Stimulated activated naive CD8-positive, alpha-beta T cell treated with anti-CD3 and anti-CD28 coated beads, Interleukin-15, Interleukin-2, amounts not matched to agents 100 ng/mL and 50 ng/mL, for 24 hours (primary cell): ENCODE measurements at regions not wholly inside any gene's neighbourhood (a gene's known extent, or its start where the extent isn't known, plus 50 kb on each side); places are given as distances from the start of the nearest gene placed in this dataset.

ENCODE experiments used
- H3K27ac Mint-ChIP-seq: one replicate; pipeline ENCODE4 v1.8.0; 2021; ENCODE audit warnings: mild to moderate bottlenecking, mixed read lengths
- H3K27me3 Mint-ChIP-seq: one replicate; pipeline ENCODE4 v1.8.0; 2021; ENCODE audit warnings: mixed read lengths
- H3K36me3 Mint-ChIP-seq: one replicate; pipeline ENCODE4 v1.8.0; 2021; ENCODE audit warnings: low read depth, mixed read lengths
- H3K4me1 Mint-ChIP-seq: one replicate; pipeline ENCODE4 v1.8.0; 2021; ENCODE audit warnings: low read depth, mixed read lengths
- H3K4me3 Mint-ChIP-seq: one replicate; pipeline ENCODE4 v1.8.0; 2021; ENCODE audit warnings: mild to moderate bottlenecking, mixed read lengths
- H3K9me3 Mint-ChIP-seq: one replicate; pipeline ENCODE4 v1.8.0; 2021; ENCODE audit warnings: mixed read lengths

DNA sequence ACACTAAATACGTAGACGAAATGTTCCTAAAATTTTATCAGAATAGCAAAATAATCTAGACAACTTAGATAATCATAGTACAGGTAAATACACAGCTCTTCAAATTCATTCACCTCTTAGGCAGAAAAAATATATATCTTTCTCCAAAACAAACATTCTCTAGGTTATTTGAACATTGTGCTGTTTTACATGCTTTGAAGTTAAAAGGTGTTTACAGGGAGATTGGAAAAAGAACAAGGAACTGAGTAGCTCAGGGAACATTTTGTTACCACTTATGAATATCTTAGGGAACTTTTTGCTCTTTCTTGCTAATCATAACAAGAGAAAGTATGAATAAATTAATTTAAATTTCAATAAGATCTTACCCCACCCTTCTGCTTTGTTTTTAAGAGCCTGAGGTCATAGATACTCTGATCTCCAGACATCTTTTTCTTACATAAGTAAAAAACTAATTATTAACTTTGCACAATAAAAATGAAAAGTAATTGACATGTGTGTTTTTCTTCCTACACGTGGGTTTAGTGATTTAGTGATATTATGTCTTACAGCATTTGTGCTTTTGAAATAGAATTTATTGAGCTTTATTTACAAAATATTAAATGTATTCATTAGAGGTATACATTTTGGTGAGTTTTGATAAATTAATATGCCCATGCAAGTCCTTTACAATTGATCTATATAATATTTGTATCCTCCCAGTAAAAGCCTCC is 1141.4 kb upstream of the EYS start:
- Mint-ChIP-seq H3K36me3 (no peaks in the 10 kb centered on the region), H3K27ac (no peak overlapping the region), H3K27me3 (no peaks in the 10 kb centered on the region), H3K9me3 (peaks cover 4% of the 10 kb centered on the region), H3K4me1 (no peaks in the 10 kb centered on the region), H3K4me3 (no peak overlapping the region)

- H3K36me3 Mint-ChIP-seq, result no peaks in the 10 kb centered on the region
- H3K4me3 Mint-ChIP-seq, result no peak overlapping the region
- H3K4me1 Mint-ChIP-seq, result no peaks in the 10 kb centered on the region
- H3K9me3 Mint-ChIP-seq, result peaks cover 4% of the 10 kb centered on the region
- no peaks in the 10 kb centered on the region for H3K27me3 Mint-ChIP-seq
- H3K27ac Mint-ChIP-seq, result no peak overlapping the region
These were observed 1131.7 kb upstream of the EYS start for GRCh38 chr6:66838764-66839163.

DNA sequence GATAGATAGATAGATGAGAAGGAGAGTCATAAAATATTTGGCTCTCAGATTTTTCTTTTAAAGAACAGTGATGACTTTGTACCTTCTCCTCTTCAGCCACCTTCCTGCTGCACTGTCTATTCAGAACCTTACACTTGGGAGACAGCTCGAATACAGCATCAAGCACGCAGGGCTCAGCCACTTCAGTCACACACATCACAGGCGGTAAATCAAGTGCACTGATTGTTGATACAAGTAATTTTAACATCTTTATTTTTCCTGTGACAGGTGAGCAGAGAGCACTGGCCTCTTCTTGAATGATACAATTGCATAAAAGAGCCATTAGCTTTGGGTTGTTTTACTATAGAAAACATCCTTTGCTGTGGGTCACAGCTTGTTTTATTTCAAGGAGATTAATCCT is 1118.5 kb upstream of the EYS start:
- no peak overlapping the region for H3K4me3 Mint-ChIP-seq
- H3K27ac Mint-ChIP-seq, result no peak overlapping the region
- H3K27me3 Mint-ChIP-seq, result no peaks in the 10 kb centered on the region
- H3K4me1 Mint-ChIP-seq, result no peaks in the 10 kb centered on the region
- H3K36me3 Mint-ChIP-seq, result no peaks in the 10 kb centered on the region
- peaks cover 9% of the 10 kb centered on the region for H3K9me3 Mint-ChIP-seq

- H3K4me1 Mint-ChIP-seq, result no peaks in the 10 kb centered on the region
- no peak overlapping the region for H3K4me3 Mint-ChIP-seq
- H3K36me3 Mint-ChIP-seq, result no peaks in the 10 kb centered on the region
- H3K27me3 Mint-ChIP-seq, result no peaks in the 10 kb centered on the region
- peaks cover 11% of the 10 kb centered on the region for H3K9me3 Mint-ChIP-seq
- no peak overlapping the region for H3K27ac Mint-ChIP-seq
These were observed 1107.1 kb upstream of the EYS start for GRCh38 chr6:66814156-66814555.

GRCh38 chr6:66808771-66809170 is 1101.7 kb upstream of the EYS start:
- no peaks in the 10 kb centered on the region for H3K36me3 Mint-ChIP-seq
- H3K4me1 Mint-ChIP-seq, result no peaks in the 10 kb centered on the region
- no peak overlapping the region for H3K4me3 Mint-ChIP-seq
- H3K27me3 Mint-ChIP-seq, result no peaks in the 10 kb centered on the region
- peaks cover 7% of the 10 kb centered on the region for H3K9me3 Mint-ChIP-seq
- no peak overlapping the region for H3K27ac Mint-ChIP-seq

DNA sequence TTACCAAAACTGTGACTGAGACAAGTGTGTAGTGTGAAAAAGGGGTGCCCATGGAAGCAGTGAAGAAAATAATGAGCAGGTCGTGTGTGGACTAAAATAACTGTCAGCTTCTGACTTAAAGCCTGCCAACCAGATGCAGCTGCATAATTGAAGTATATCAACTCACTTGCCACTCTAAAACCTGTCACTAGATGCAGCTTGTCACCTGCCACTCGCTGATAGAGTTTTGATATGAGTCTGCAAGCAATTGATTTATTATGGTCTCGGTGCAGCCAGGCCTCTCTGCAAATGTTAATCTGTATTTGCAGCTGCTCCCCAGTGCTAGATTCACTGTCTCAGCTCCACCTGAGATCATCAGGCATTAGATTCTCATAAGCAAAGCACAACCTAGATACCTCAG is 1090.0 kb upstream of the EYS start:
- Mint-ChIP-seq H3K4me3 (no peak overlapping the region), H3K27ac (no peak overlapping the region), H3K36me3 (no peaks in the 10 kb centered on the region)

GRCh38 chr6:66788579-66788978 is 1081.6 kb upstream of the EYS start:
- peaks cover 11% of the 10 kb centered on the region for H3K9me3 Mint-ChIP-seq
- no peak overlapping the region for H3K4me3 Mint-ChIP-seq
- no peaks in the 10 kb centered on the region for H3K36me3 Mint-ChIP-seq
- no peaks in the 10 kb centered on the region for H3K27me3 Mint-ChIP-seq
- H3K4me1 Mint-ChIP-seq, result no peaks in the 10 kb centered on the region
- no peak overlapping the region for H3K27ac Mint-ChIP-seq

More for the DNA sequence above, 1090.0 kb upstream of the EYS start:
- H3K27me3 Mint-ChIP-seq, result no peaks in the 10 kb centered on the region
- no peaks in the 10 kb centered on the region for H3K4me1 Mint-ChIP-seq
- H3K9me3 Mint-ChIP-seq, result peaks cover 12% of the 10 kb centered on the region

- no peaks in the 10 kb centered on the region for H3K27me3 Mint-ChIP-seq
- no peak overlapping the region for H3K4me3 Mint-ChIP-seq
- no peaks in the 10 kb centered on the region for H3K4me1 Mint-ChIP-seq
- H3K36me3 Mint-ChIP-seq, result no peaks in the 10 kb centered on the region
- H3K27ac Mint-ChIP-seq, result no peak overlapping the region
- H3K9me3 Mint-ChIP-seq, result peaks cover 5% of the 10 kb centered on the region
These were observed 1065.8 kb upstream of the EYS start for GRCh38 chr6:66772800-66773199.

GRCh38 chr6:66771626-66772025 is 1064.6 kb upstream of the EYS start:
- Mint-ChIP-seq H3K27ac (no peak overlapping the region), H3K4me1 (no peaks in the 10 kb centered on the region), H3K9me3 (peaks cover 5% of the 10 kb centered on the region), H3K36me3 (no peaks in the 10 kb centered on the region), H3K4me3 (no peak overlapping the region), H3K27me3 (no peaks in the 10 kb centered on the region)

GRCh38 chr6:66751630-66752029 is 1044.6 kb upstream of the EYS start:
- Mint-ChIP-seq H3K36me3 (no peaks in the 10 kb centered on the region), H3K4me3 (no peak overlapping the region), H3K27me3 (no peaks in the 10 kb centered on the region), H3K27ac (no peak overlapping the region), H3K9me3 (peaks cover 18% of the 10 kb centered on the region), H3K4me1 (no peaks in the 10 kb centered on the region)

GRCh38 chr6:66740346-66740745 is 1033.3 kb upstream of the EYS start:
- Mint-ChIP-seq H3K9me3 (peaks cover 3% of the 10 kb centered on the region), H3K4me3 (no peak overlapping the region), H3K27me3 (no peaks in the 10 kb centered on the region), H3K27ac (no peak overlapping the region), H3K36me3 (no peaks in the 10 kb centered on the region), H3K4me1 (no peaks in the 10 kb centered on the region)

- Mint-ChIP-seq H3K36me3 (no peaks in the 10 kb centered on the region), H3K27me3 (no peaks in the 10 kb centered on the region), H3K27ac (no peak overlapping the region), H3K4me3 (no peak overlapping the region), H3K9me3 (peaks cover 6% of the 10 kb centered on the region), H3K4me1 (no peaks in the 10 kb centered on the region)
These were observed 1028.3 kb upstream of the EYS start for GRCh38 chr6:66735106-66735890.

- Mint-ChIP-seq H3K4me3 (no peak overlapping the region), H3K9me3 (peaks cover 4% of the 10 kb centered on the region), H3K36me3 (no peaks in the 10 kb centered on the region), H3K4me1 (no peaks in the 10 kb centered on the region), H3K27ac (no peak overlapping the region), H3K27me3 (no peaks in the 10 kb centered on the region)
These were observed 1024.3 kb upstream of the EYS start for GRCh38 chr6:66731310-66731709.

- no peak overlapping the region for H3K4me3 Mint-ChIP-seq
- no peaks in the 10 kb centered on the region for H3K27me3 Mint-ChIP-seq
- no peaks in the 10 kb centered on the region for H3K4me1 Mint-ChIP-seq
- H3K9me3 Mint-ChIP-seq, result peaks cover 7% of the 10 kb centered on the region
- no peak overlapping the region for H3K27ac Mint-ChIP-seq
- no peaks in the 10 kb centered on the region for H3K36me3 Mint-ChIP-seq
These were observed 1018.6 kb upstream of the EYS start for GRCh38 chr6:66725670-66726069.

GRCh38 chr6:66717801-66718200 is 1010.8 kb upstream of the EYS start:
- Mint-ChIP-seq H3K27me3 (no peaks in the 10 kb centered on the region), H3K9me3 (peaks cover 3% of the 10 kb centered on the region), H3K4me3 (no peak overlapping the region), H3K27ac (no peak overlapping the region), H3K36me3 (no peaks in the 10 kb centered on the region), H3K4me1 (no peaks in the 10 kb centered on the region)

- no peaks in the 10 kb centered on the region for H3K36me3 Mint-ChIP-seq
- no peaks in the 10 kb centered on the region for H3K27me3 Mint-ChIP-seq
- no peaks in the 10 kb centered on the region for H3K4me1 Mint-ChIP-seq
- no peaks in the 10 kb centered on the region for H3K9me3 Mint-ChIP-seq
- no peak overlapping the region for H3K4me3 Mint-ChIP-seq
- H3K27ac Mint-ChIP-seq, result no peak overlapping the region
These were observed 992.4 kb upstream of the EYS start for GRCh38 chr6:66699385-66699784.
